HL-60/S4 treated with phorbol 12-myristate 13-acetate at 8.2 ng/mL for 4 days and 3 days (cell line): ENCODE measurements at regions not wholly inside any gene's neighbourhood (a gene's known extent, or its start where the extent isn't known, plus 50 kb on each side); places are given as distances from the start of the nearest gene placed in this dataset.

ENCODE experiments used
- in situ Hi-C: fragments of 300-500 bp; cut with MboI; formaldehyde crosslinking; loops from 2 replicates; pipeline ENCODE4 v1.15.0; 2022; ENCODE audit warnings: low sequenced_read_pairs

GRCh38 chr21:31570824-31571566 lies 88.5 kb upstream of the SOD1 start:
- in situ Hi-C loops, result no loop called here

- in situ Hi-C loops, result no loop called here
These were observed 92.9 kb upstream of the SOD1 start for GRCh38 chr21:31566611-31567010.

DNA sequence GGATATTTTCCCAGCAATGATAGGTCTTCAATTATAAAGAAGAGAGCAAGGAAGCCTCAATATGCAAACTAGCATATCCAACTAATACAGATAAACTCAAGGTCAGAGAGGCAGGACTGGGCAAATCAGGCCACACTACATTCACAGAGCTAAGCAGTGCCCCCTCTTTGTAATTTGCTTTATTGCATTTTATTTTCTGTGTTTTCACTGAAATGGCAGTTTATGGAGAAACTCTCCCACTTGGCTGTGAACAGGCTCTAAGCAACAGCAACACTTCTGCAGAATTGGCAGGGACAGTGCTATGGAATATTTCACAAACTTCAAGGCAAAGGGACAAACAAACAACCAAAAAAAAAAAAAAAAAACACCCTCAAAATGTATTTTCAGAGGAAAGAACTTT lies 93.4 kb upstream of the SOD1 start:
- in situ Hi-C loops, result no loop called here

DNA sequence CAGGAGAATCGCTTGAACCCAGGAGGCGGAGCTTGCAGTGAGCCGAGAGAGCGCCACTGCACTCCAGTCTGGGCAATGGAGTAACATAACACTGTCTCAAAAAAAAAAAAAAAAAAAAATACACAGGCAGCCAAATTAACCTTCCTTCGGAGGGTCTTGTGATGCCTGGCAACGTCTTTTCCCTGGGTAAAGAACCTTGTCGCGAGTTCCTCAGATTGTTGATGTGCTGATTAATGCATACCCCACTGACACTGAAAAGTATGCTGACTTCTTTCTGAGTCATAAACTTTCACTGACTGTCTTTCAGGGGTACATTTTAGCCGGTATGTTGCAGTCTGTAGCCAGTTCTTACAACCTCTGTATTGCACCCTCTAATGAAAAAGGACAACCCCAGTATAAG lies 95.1 kb upstream of the SOD1 start:
- in situ Hi-C loops, result no loop called here

GRCh38 chr21:31560479-31560878 lies 99.0 kb upstream of the SOD1 start:
- in situ Hi-C loops, result no loop called here

DNA sequence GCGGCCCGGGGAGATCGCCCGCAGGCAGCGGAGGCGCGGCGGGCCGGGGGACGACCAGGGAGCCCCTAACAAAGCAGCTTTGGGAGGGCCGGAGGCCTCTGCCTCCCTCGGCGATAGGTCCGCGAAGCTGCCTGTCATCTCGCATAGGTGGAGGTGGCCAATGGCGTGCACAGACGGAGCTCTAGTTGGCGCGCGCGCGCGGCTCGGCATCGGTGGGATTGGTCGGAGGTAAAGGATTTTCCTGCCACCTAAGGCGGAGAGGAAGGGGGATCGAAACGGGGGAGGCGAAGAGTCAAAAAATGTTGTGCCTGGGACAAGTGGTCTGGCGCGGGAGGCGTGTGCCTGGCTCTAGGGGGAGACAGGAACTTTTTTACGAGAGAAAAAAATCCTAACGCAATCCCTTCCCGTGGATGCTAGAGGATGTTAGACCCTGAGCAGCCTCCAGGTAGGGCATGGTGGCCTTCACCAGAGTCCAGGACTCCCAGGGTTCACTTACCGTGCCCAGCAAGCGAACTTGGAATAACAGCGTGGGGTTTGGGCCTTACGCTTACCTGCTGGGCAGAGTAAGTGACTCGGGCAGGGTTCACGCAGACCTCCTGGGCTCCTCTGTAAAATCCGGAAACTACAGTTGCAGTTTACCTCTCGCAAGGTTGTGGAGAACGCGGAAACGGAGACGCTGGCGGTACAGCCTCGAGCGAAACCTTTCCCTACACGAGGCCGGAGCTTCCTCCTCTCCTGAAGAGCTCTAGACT lies 99.9 kb upstream of the SOD1 start:
- in situ Hi-C loops, result no loop called here

DNA sequence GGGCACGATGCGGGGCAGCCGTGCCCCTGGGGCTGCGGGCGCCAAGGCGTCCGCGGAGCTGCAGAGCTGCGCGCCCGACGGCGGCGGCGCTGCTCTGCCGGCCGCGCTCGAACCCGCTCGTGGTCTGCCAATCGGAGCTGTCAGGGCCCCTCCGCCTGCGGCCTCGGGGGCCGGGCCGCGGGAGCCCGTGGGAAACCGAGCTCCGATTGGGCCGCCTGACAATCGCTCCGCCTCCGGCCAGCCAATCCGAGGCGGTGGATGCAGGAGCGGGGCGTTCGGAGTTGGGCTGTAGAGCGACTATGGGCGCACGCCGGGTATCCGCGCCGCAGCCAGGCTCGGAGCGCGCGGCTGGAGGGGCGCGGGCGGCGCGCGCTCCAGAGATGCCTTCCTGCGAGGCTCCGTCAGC lies 100.5 kb upstream of the SOD1 start:
- in situ Hi-C loops, result no loop called here

- in situ Hi-C loops, result no loop called here
These were observed 101.1 kb upstream of the SOD1 start for GRCh38 chr21:31558189-31558961.

DNA sequence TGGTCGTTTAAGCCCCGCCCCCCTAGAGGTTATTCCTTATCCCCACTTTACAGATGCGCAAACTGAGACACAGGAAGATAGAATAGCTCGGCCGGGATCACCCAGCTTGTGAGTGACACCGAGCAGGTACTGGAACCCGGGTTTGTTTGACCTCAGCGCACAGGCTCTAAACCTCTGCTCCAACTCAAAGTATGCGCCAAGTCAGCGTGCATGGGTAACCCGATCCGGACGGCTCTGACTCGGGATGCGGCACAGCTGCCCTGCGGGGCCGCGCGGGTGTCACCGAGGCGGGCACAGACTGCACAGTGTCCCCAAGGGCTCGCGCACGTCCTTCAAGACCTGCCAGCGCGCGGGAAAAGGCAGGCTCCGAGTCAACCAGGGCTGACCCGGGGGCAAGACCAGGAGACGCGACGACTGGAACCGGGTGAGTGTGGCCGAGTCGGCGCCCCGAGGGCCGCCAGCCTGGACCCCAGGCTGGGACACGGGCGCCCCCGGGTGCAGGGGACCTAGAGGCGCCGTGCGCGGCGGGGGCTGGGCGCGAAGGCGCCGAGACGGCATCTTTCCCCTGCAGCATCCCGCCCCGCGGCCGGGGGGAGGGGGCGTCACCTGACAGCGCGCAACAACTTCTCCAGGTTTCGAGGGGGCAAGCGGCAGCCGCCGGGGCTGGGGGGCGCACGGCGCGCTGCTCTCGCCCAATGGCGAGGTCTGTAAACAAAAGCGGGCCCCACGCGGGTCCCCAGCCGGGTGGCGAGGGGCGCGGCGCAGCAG lies 101.9 kb upstream of the SOD1 start:
- in situ Hi-C loops, result no loop called here

DNA sequence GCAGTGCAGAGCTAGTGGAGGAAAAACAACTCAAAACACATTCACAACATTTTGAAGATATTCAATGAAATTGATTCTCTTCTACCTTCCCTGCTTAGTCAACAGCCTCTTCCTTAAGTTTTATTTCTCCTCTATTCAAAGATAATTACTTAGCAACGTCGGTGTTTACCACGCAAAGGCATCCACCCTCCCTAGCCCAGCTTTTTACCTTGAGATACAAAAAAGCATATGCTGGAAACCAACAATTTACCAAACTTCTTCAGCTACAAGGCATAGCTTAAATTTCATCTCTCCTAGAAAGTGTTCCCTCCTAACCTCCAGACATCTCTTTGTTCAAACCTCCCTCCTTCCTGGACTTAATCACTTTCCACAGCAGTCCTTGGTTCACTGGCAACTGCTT lies 102.8 kb upstream of the SOD1 start:
- in situ Hi-C loops, result no loop called here

- in situ Hi-C loops, result no loop called here
These were observed 103.7 kb upstream of the SOD1 start for GRCh38 chr21:31555741-31556191.

- in situ Hi-C loops, result no loop called here
These were observed 104.9 kb upstream of the SOD1 start for GRCh38 chr21:31554511-31555022.

DNA sequence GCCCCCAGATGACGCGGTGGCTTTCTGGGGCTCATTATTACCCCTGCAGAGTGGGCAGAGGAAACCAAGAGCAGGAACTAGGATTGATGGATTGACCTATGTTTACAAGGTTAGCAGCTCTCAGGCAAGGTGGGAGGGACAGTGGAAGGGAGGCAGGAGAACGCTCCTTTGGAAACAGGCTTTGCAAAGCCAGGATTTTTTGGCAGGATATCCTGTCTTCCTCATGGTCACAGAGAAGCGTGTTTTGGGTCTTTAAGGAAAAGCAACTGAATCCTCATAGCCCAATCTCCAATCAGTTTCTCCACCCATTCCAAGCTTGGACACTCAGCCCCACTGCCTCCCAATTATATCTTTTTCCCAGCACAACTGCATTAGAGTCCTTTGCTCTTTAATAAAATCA lies 105.6 kb upstream of the SOD1 start:
- in situ Hi-C loops, result no loop called here

DNA sequence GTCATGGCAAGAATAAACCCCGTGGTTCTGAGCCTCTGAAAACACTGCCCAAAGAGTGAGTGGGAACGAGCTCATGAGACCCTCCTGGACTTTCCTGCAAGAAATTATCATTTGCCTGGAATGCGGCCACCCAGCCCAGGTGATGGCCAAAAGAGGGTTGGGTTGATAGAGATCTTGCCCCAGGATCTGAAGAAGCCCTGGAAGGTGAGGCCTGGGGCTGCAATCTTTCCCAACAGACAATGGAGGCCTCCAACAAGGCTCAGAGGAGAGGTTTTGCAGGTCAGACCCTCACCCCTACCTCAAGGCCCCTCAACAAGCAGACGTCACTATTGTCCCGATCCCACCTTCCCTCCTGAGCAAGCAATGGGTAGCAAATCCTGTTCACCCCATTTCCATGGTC lies 106.0 kb upstream of the SOD1 start:
- in situ Hi-C loops, result no loop called here

GRCh38 chr21:31552826-31553225 lies 106.7 kb upstream of the SOD1 start:
- in situ Hi-C loops, result no loop called here

GRCh38 chr21:31550070-31550469 lies 109.4 kb upstream of the SOD1 start:
- in situ Hi-C loops, result no loop called here

DNA sequence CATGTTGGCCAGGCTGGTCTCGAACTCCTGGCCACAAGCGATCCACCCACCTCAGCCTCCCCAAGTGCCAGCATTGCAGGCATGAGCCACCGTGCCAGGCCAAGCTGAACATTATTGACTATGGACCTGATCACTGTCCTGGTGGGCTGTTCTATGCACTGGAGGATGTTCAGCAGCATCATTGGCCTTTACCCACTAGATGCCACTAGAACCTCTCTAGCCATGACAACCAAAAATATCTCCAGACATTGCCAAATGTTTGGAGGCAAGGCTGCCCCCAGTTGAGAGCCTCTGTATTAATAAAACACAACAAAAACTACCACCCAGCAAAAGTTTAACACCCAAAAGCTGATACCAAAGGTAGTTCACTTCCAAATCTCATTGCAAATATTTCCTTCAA lies 110.8 kb upstream of the SOD1 start:
- in situ Hi-C loops, result no loop called here

GRCh38 chr21:31546443-31547170 lies 112.9 kb upstream of the SOD1 start:
- in situ Hi-C loops, result no loop called here

DNA sequence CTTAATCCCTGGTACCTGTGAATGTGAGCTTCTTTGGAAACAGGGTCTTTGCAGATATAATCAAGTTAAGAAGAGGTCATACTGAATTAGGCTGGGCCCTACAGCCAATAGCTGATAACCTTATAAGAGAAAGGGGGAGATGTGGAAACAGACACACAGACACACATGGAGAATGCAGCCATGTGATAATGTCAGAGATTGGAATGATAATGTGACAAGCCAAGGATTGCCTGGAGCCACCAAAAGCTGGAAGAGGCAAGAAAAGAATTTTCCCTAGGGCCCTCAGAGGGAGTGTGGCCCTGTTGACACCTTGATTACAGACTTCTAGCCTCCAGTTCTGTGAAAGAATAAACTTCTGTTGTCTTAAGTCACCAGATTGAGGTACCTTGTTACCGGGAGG lies 114.5 kb upstream of the SOD1 start:
- in situ Hi-C loops, result no loop called here

GRCh38 chr21:31543191-31543590 lies 116.3 kb upstream of the SOD1 start:
- in situ Hi-C loops, result no loop called here
